ENCODE measurements at regions not wholly inside any gene's neighbourhood (a gene's known extent, or its start where the extent isn't known, plus 50 kb on each side); places are given as distances from the start of the nearest gene placed in this dataset.
A peak's percentile ranks its signal among the peaks of the same experiment; 100 is the strongest.

DNA sequence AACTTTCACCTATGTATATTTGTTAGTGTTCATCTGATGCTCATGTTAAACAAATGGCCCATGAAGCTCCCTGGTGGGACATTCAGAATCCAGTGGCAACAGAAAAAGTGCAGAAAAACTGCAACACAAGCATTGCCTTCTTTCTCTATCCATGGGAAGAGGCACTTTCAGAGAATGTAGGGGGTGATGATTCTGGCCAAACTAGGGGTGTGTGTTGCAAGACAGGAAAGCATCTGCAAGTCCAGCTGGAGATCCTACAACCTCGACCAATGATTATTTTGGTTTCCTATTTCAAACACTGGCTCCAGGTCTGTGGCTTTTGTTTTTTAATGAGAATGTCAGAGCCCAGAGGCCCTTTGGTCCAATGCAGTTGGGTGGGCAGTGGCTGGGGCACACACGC lies 198.7 kb downstream of the CXCL12 start:
- no peak for TF ChIP-seq CTCF (IDR thresholded peaks at IDR 0.05)
- intact Hi-C loops (cut with DNase I) = no loop called here
- H3K9me3 ChIP-seq = peaks cover 0 to 10% of the 10 kb centered on the region in 2 donors
- no peaks in the 10 kb centered on the region for H3K27me3 ChIP-seq
- ATAC-seq = peak; percentile 22
- peak in 2 of 4 donors; percentile 35 to 78 for DNase-seq
- no peaks in the 10 kb centered on the region for H3K4me1 ChIP-seq
- no peak overlapping the region for H3K27ac ChIP-seq
- no peaks in the 10 kb centered on the region for H3K36me3 ChIP-seq
- no peak overlapping the region for H3K4me3 ChIP-seq

GRCh38 chr10:44185315-44185666 lies 199.6 kb downstream of the CXCL12 start:
- intact Hi-C loops (cut with DNase I) = no loop called here
- DNase-seq = no peak
- ATAC-seq = no peak
- no peak overlapping the region for H3K27ac ChIP-seq
- no peak overlapping the region for H3K4me3 ChIP-seq
- no peaks in the 10 kb centered on the region for H3K27me3 ChIP-seq
- no peak for TF ChIP-seq CTCF (IDR thresholded peaks at IDR 0.05)
- no peaks in the 10 kb centered on the region for H3K36me3 ChIP-seq
- no peaks in the 10 kb centered on the region for H3K4me1 ChIP-seq
- peaks cover 0 to 3% of the 10 kb centered on the region in 2 donors for H3K9me3 ChIP-seq

DNA sequence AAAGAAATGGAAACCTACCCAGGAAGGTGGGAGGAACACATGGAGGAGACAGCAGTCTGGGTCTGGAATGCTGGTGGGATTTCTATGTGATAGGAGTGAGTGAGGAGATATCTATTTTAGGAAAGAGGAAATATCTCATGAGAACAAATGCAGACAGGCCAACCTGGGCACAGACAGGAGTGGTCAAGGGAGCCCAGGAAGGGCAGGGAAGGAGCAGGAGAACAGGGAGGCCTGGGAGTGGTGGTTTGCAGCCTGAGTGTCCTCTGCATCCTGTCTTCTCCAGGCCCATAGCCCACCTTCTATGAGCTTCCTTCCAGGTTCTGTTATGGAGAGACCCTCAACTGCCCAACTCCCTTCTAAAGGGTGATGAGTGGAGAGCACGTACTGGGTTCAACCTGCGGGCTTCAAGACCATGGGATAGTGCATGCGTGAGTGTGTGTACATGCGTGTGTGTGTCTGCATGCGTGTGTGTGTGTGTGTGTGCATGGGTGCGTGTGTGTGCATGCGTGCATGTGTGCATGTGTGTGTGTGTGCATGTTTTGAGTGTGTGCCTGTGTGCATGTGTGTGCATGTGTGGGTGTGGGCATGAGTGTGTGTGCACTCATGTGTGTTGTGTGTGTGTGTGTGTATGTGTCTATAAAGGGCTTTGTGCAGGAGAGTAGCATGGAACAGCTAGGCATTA lies 200.1 kb downstream of the CXCL12 start:
- ATAC-seq (no peak), DNase-seq (no peak)
- TF ChIP-seq CTCF (IDR thresholded peaks at IDR 0.05) = no peak
- Histone ChIP-seq H3K27ac (no peak overlapping the region), H3K9me3 (no peaks in the 10 kb centered on the region), H3K4me1 (no peaks in the 10 kb centered on the region), H3K36me3 (no peaks in the 10 kb centered on the region), H3K4me3 (no peak overlapping the region), H3K27me3 (no peaks in the 10 kb centered on the region)
- intact Hi-C loops (cut with DNase I) = no loop called here

DNA sequence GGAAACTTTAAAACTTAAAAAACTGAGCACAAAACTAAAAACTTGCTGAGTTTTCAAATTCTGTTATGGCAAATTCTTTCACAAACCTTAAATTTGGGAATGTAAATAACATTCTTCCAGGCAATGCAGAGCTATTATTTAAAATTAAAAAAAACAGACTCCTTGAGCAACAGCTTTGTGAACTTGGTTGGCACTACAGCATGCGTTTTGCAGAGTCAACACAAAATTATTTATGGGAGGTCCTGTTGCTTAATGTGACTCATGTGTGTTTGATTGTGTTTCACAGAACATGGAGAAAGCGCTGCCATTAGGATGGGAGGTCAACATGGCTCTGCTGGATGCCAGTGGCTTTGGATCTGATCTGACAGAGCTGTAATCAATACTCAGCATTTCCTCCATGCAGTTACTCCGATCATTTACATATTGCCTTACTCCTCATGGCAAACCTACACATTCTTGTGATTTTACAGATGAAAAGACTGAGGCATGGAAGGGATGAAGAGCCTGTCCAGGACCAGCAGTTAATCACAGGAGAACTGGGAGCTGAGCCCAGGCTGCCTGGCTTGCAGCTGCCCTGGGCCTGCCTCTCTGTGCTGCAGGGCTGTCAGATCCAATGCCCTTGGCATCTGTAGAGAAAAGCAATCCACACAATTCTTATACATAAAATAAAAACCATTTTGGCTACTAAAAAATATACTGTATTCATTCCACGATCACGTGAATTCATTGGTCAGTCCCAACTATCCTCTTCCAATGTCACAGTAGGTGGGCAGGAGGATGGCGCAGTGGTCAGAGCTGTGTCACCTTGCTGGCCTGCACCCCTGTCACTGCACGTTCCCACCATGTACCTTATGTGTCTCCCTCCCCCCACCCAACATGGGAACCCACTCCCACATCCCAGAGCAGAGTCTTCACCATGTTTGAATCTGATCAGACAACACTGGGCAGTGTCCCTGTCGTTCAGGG lies 200.9 kb downstream of the CXCL12 start:
- no peaks in the 10 kb centered on the region for H3K4me1 ChIP-seq
- no peaks in the 10 kb centered on the region for H3K27me3 ChIP-seq
- TF ChIP-seq CTCF (IDR thresholded peaks at IDR 0.05) = no peak
- no peaks in the 10 kb centered on the region for H3K36me3 ChIP-seq
- H3K9me3 ChIP-seq = no peaks in the 10 kb centered on the region
- no peak overlapping the region for H3K4me3 ChIP-seq
- DNase-seq = peak in 1 of 4 donors; percentile 27
- intact Hi-C loops (cut with DNase I) = no loop called here
- ATAC-seq = no peak
- no peak overlapping the region for H3K27ac ChIP-seq

- Histone ChIP-seq H3K27me3 (no peaks in the 10 kb centered on the region), H3K4me3 (no peak overlapping the region), H3K9me3 (no peaks in the 10 kb centered on the region), H3K4me1 (no peaks in the 10 kb centered on the region), H3K36me3 (no peaks in the 10 kb centered on the region), H3K27ac (no peak overlapping the region)
- no peak for TF ChIP-seq CTCF (IDR thresholded peaks at IDR 0.05)
- intact Hi-C loops (cut with DNase I) = no loop called here
- DNase-seq = no peak
- ATAC-seq = no peak
Measured at GRCh38 chr10:44182909-44183308, 202.0 kb downstream of the CXCL12 start.
